ENCODE measurements at regions not wholly inside any gene's neighbourhood (a gene's known extent, or its start where the extent isn't known, plus 50 kb on each side); places are given as distances from the start of the nearest gene placed in this dataset.

- no peak overlapping the region for H3K4me2 ChIP-seq (ENCODE audit: low read length)
Measured at GRCh38 chr5:93307557-93307956, 273.5 kb downstream of the NR2F1-AS1 start.

GRCh38 chr5:93305984-93306383 lies 275.0 kb downstream of the NR2F1-AS1 start:
- Histone ChIP-seq H3K9me3 (ENCODE audit: low read length) (no peaks in the 10 kb centered on the region), H3K4me1 (ENCODE audit: insufficient read depth, low read length, severe bottlenecking) (no peaks in the 10 kb centered on the region), H3K27me3 (ENCODE audit: insufficient read depth, low read length) (no peaks in the 10 kb centered on the region), H2AFZ (ENCODE audit: low read length) (no peak overlapping the region), H3K9me2 (ENCODE audit: low read depth, low read length) (no peaks in the 10 kb centered on the region), H3K9ac (ENCODE audit: low read length) (no peak overlapping the region), H3K4me2 (ENCODE audit: low read length) (no peak overlapping the region), H3K79me2 (ENCODE audit: insufficient read depth, low read length) (no peaks in the 10 kb centered on the region), H3F3A (ENCODE audit: insufficient read depth, low read length) (no peaks in the 10 kb centered on the region), H3K36me3 (ENCODE audit: insufficient read depth, low read length) (no peaks in the 10 kb centered on the region), H3K27ac (ENCODE audit: low read depth, low read length, poor library complexity, severe bottlenecking) (no peak overlapping the region), H4K20me1 (ENCODE audit: insufficient read depth, low read length) (no peaks in the 10 kb centered on the region), H3K4me3 (ENCODE audit: low read depth, low read length, poor library complexity, severe bottlenecking) (no peak overlapping the region)
- TF ChIP-seq EZH2 (IDR thresholded peaks at IDR 0.05; ENCODE audit: borderline replicate concordance, low read length), result no peak
- no peak for TF ChIP-seq CTCF (IDR thresholded peaks at IDR 0.05; ENCODE audit: low read length)

More at GRCh38 chr5:93307557-93307956, 273.5 kb downstream of the NR2F1-AS1 start:
- TF ChIP-seq EZH2 (IDR thresholded peaks at IDR 0.05; ENCODE audit: borderline replicate concordance, low read length) (no peak), CTCF (IDR thresholded peaks at IDR 0.05; ENCODE audit: low read length) (no peak)
- Histone ChIP-seq H3K9ac (ENCODE audit: low read length) (no peak overlapping the region), H3K9me2 (ENCODE audit: low read depth, low read length) (no peaks in the 10 kb centered on the region), H2AFZ (ENCODE audit: low read length) (no peak overlapping the region), H3K27ac (ENCODE audit: low read depth, low read length, poor library complexity, severe bottlenecking) (no peak overlapping the region), H3K27me3 (ENCODE audit: insufficient read depth, low read length) (no peaks in the 10 kb centered on the region), H4K20me1 (ENCODE audit: insufficient read depth, low read length) (no peaks in the 10 kb centered on the region), H3K9me3 (ENCODE audit: low read length) (no peaks in the 10 kb centered on the region), H3K4me1 (ENCODE audit: insufficient read depth, low read length, severe bottlenecking) (no peaks in the 10 kb centered on the region), H3F3A (ENCODE audit: insufficient read depth, low read length) (no peaks in the 10 kb centered on the region), H3K79me2 (ENCODE audit: insufficient read depth, low read length) (no peaks in the 10 kb centered on the region), H3K4me3 (ENCODE audit: low read depth, low read length, poor library complexity, severe bottlenecking) (no peak overlapping the region), H3K36me3 (ENCODE audit: insufficient read depth, low read length) (no peaks in the 10 kb centered on the region)

- H3K9me2 ChIP-seq (ENCODE audit: low read depth, low read length), result no peaks in the 10 kb centered on the region
- no peak overlapping the region for H3K27ac ChIP-seq (ENCODE audit: low read depth, low read length, poor library complexity, severe bottlenecking)
- no peak for TF ChIP-seq EZH2 (IDR thresholded peaks at IDR 0.05; ENCODE audit: borderline replicate concordance, low read length)
- H3K4me1 ChIP-seq (ENCODE audit: insufficient read depth, low read length, severe bottlenecking), result no peaks in the 10 kb centered on the region
- no peaks in the 10 kb centered on the region for H3K36me3 ChIP-seq (ENCODE audit: insufficient read depth, low read length)
- H3K4me2 ChIP-seq (ENCODE audit: low read length), result no peak overlapping the region
- no peaks in the 10 kb centered on the region for H3K79me2 ChIP-seq (ENCODE audit: insufficient read depth, low read length)
- no peak overlapping the region for H3K9ac ChIP-seq (ENCODE audit: low read length)
- H2AFZ ChIP-seq (ENCODE audit: low read length), result no peak overlapping the region
- H3K4me3 ChIP-seq (ENCODE audit: low read depth, low read length, poor library complexity, severe bottlenecking), result no peak overlapping the region
- no peaks in the 10 kb centered on the region for H3F3A ChIP-seq (ENCODE audit: insufficient read depth, low read length)
- H3K27me3 ChIP-seq (ENCODE audit: insufficient read depth, low read length), result no peaks in the 10 kb centered on the region
- H4K20me1 ChIP-seq (ENCODE audit: insufficient read depth, low read length), result no peaks in the 10 kb centered on the region
- H3K9me3 ChIP-seq (ENCODE audit: low read length), result no peaks in the 10 kb centered on the region
Measured at GRCh38 chr5:93304456-93305250, 276.4 kb downstream of the NR2F1-AS1 start.

GRCh38 chr5:93303291-93303691 lies 277.7 kb downstream of the NR2F1-AS1 start:
- TF ChIP-seq EZH2 (IDR thresholded peaks at IDR 0.05; ENCODE audit: borderline replicate concordance, low read length) (no peak), CTCF (IDR thresholded peaks at IDR 0.05; ENCODE audit: low read length) (no peak)
- no peaks in the 10 kb centered on the region for H3K9me2 ChIP-seq (ENCODE audit: low read depth, low read length)
- no peaks in the 10 kb centered on the region for H3K4me1 ChIP-seq (ENCODE audit: insufficient read depth, low read length, severe bottlenecking)
- no peak overlapping the region for H3K4me3 ChIP-seq (ENCODE audit: low read depth, low read length, poor library complexity, severe bottlenecking)
- no peak overlapping the region for H3K4me2 ChIP-seq (ENCODE audit: low read length)
- H2AFZ ChIP-seq (ENCODE audit: low read length), result no peak overlapping the region
- H3K27ac ChIP-seq (ENCODE audit: low read depth, low read length, poor library complexity, severe bottlenecking), result no peak overlapping the region
- H3K9me3 ChIP-seq (ENCODE audit: low read length), result no peaks in the 10 kb centered on the region
- H4K20me1 ChIP-seq (ENCODE audit: insufficient read depth, low read length), result no peaks in the 10 kb centered on the region
- H3K79me2 ChIP-seq (ENCODE audit: insufficient read depth, low read length), result no peaks in the 10 kb centered on the region
- H3K9ac ChIP-seq (ENCODE audit: low read length), result no peak overlapping the region
- no peaks in the 10 kb centered on the region for H3K36me3 ChIP-seq (ENCODE audit: insufficient read depth, low read length)
- no peaks in the 10 kb centered on the region for H3K27me3 ChIP-seq (ENCODE audit: insufficient read depth, low read length)
- H3F3A ChIP-seq (ENCODE audit: insufficient read depth, low read length), result no peaks in the 10 kb centered on the region

All from OCI-LY1 (cell line).